ENCODE measurements at regions not wholly inside any gene's neighbourhood (a gene's known extent, or its start where the extent isn't known, plus 50 kb on each side); places are given as distances from the start of the nearest gene placed in this dataset.

DNA sequence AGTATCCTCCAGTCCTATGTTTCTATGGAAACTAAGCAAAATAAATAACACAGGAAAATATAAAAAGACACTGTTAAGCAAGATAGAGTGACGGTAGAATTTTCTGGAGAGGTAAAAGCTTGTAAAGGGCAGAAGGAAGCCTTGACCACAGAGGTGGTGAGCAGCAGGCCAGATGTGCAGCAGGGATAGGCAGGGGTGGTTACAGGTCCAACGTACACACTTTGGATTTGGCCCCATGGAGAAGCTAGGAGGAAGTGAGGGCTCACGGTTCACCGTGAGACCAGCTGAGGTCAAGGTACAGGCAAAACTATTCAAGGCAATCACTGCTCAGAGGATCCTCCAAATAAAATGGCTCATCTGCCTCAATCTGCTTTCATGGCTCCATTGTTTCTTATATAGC is 242.8 kb downstream of the B3GLCT start:
- no peak for DNase-seq

- DNase-seq, result no peak
Measured at GRCh38 chr13:31444266-31444856, 244.6 kb downstream of the B3GLCT start.

DNA sequence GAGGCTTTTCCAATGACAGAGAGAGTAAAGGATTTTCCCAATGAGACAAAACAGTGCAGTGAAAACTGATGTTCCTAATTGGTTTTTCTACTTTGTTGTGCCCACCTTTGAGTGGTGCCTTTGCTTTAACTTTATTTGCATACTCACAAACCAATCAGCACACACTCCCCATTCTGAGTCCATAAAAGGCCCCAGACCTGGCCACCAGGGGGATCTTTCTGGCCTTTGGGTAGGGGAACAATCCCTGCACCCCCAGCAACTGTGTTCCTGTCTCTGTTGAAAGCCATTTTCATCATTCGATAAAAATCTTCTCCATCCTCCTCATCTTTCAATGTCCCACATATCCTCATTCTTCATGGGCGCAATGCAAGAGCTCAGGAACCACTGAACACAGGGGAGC is 252.8 kb downstream of the B3GLCT start:
- no peak for DNase-seq

GRCh38 chr13:31455581-31455980 is 255.8 kb downstream of the B3GLCT start:
- DNase-seq, result no peak

DNA sequence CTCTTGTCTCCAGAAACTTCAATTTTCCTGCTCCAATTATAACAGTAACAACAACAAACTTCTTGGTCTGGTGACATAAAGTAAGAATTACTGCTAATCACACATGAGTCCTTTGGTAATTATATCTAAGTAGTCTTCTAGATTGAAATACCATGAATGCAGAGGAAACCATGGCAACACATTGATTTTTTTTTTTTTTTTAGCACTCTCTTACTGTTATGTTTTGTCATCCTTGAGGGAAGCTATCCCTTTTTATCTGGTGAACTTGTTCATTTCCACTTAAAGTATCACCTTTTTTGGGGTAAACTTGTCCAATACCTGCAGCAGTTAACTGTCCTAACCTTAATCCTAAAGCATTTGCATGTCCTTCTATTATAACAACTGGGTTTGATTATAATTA is 256.3 kb downstream of the B3GLCT start:
- DNase-seq, result no peak

GRCh38 chr13:31460061-31460460 is 260.3 kb downstream of the B3GLCT start:
- DNase-seq, result no peak

GRCh38 chr13:31461923-31462322 is 262.1 kb downstream of the B3GLCT start:
- DNase-seq, result no peak

GRCh38 chr13:31462766-31463165 is 263.0 kb downstream of the B3GLCT start:
- no peak for DNase-seq

DNA sequence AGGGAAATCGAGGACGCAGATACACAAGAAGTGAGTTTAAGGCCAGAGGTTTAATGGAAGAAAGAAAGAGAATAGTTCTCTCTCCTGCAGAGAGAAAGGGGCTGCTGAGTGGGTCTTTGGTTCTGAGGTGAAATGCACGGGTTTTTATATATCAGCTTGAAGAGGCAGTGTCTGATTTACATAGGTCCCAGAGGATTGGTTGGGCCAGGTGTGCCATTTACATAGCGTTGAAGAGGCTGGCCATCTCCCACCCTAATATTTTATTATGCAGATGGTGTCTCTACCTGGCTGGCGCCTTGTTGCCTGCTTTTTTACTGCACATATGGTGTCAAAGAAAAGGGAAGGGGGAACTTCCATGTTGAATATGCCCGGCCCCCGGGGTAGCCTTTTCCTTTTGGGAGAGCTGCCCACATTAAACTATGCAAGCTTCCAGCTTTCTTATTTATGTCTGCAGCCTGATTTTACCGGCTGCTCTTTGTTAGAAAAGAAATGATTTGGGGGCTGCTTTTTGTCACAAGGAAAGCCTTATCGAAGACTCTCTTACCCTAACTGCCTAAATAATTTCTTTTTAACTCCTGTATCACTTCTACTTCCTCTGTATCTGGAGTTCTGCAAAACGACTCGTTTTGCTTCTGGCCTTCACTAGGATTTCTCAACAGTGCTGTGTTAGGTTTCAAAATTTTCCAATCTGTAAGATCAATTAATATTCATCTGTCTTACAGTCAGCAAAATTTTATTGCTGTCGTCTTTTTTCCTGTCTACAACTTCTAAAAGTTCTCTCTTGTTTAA is 268.5 kb downstream of the B3GLCT start:
- DNase-seq, result no peak

DNA sequence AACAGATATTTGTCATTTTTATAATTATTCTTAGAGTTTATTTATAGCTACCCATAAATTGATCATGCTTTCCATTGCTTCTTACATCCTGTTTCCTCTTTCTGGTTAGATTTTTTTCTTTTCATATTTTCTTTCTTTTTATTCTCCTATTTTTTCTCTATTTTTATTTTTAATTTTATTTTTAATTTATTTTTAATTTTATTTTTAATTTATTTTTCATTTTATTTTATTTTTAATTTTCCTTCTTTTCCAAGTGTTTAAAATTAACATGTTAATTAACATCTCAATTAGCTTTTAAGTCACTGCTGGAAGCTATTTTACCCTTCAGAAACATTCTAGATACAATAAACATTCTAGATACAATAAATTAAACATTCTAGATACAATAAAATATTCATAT is 269.6 kb downstream of the B3GLCT start:
- no peak for DNase-seq

GRCh38 chr13:31476266-31476665 is 263.1 kb upstream of the RXFP2 start:
- no peak for DNase-seq

DNA sequence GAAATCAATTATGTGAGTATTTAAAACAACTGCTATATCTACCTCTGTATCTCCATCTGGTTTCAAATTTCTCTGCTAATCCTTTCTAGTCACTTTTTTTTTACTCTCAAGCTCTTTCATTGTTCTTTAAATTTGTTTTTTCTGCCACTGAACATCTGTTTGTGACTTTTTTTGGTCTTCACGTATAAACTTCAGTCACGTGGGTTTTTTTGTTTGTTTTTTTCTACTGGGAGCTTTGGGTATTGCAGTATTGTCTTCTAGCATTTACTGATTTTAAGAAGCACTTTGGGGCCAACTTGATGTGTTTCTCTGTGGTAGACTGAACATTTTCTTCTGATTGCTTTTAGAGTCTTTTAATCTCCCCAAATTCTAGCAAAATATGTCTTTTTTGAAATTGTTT is 262.6 kb upstream of the RXFP2 start:
- no peak for DNase-seq

- DNase-seq, result no peak
Measured at GRCh38 chr13:31477961-31478360, 261.4 kb upstream of the RXFP2 start.

GRCh38 chr13:31485183-31485582 is 254.1 kb upstream of the RXFP2 start:
- DNase-seq, result no peak

DNA sequence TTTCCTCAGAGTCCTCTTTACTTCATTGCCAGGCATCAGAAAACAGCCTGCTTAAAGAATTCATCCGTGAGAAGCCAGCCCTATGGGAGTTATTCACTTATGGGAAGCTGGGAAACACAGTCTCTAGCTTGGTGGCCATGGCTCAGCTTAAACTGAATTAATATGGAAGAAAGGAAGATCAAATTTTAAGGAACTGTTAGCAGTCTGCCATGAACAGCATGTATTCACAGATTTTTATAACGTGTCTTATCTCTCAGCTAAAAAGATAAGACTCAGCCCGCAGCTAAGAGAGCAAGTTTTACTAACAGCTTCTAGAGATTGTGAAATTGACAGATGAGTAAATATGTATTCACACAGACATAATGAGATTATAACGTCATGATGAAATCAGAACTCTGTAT is 253.7 kb upstream of the RXFP2 start:
- DNase-seq, result no peak

DNA sequence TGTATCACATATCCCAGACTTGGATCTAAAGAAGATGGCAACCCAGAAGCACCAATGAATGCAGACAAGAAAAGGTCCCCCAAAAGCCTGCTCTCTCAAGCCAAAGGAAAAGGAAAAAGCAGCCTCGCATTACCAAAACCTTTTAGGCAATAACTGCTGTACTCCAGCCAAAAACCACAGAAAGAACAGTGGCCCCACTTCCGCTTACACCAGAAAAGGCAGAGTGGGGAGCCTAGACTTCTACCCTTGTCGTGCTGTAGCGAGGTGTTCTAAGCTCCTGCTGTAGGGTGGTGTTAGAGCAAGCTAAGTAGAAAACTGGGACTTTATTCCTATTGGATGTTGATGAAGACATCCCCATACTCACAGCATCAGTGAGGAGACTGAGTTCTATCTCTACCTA is 244.0 kb upstream of the RXFP2 start:
- no peak for DNase-seq

DNA sequence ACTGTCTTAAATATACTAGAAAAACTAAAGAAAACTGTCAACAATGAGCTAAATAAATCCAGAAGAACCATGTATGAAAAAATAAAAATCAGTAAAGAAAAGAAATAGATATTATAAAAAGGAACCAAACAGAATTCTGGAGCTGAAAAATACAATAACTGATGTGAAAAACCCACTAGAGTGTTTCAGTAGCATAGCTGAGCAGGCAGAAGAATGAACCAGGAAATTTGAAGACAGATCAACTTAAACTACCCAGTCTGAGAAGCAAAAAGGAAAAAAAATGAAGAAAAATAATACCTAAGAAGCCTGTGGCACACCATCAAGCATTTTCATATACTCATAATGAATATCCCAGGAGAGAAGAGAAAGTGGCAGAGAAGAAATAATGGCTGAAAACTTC is 240.1 kb upstream of the RXFP2 start:
- no peak for DNase-seq

DNA sequence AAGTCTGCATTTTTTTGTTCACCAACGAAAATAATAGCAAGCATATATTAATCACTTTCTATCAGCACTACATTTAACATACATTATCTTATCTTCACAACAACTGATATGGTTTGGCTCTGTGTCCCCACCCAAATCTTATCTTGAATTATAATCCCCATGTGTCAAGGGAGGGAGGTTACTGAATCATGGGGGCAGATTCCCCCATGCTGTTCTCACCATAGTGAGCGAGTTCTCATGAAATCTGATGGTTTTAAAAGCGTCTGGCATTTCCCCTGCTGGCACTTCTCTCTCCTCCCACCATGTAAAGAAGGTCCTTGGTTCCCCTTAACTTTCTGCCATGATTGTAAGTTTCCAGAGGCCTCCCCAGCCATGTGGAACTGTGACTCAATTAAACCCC is 235.7 kb upstream of the RXFP2 start:
- DNase-seq, result no peak

DNA sequence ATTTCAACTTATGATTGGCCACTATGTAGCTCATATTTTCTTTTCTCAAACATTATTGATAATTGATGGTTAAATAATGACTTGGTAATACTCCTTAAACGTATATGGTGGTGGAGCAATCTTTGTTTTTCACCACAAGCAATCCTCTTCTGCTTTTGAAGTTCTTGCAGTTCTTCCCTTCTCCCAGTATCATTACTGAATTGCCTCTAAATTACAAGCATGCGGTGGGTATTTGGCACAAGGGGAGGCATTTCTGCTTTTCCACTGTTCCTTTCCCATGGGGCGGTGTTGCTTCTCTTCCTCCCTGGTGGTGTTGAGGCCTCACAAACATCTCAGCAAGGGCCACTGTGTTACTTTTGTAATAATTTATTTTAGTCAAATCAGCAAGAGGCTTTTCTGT is 234.4 kb upstream of the RXFP2 start:
- no peak for DNase-seq

DNA sequence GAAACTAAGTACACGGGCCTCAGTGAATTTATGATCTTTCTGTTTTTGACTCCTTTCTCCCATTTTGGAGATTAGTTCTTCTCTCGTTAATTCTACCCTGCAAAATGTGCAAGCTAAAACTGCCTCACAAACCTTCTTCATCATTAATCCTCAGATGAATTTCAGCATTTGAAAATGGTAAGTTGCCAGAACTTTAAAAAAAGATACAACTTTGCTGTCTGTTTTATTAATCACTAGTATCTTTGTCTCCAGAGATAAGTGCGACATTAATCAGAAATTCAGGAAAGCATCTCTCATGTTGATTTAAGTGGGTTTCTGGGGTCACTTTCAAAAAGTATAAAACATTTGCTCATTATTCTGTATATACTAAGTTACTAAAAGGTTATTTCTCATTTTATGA is 227.0 kb upstream of the RXFP2 start:
- no peak for DNase-seq

DNA sequence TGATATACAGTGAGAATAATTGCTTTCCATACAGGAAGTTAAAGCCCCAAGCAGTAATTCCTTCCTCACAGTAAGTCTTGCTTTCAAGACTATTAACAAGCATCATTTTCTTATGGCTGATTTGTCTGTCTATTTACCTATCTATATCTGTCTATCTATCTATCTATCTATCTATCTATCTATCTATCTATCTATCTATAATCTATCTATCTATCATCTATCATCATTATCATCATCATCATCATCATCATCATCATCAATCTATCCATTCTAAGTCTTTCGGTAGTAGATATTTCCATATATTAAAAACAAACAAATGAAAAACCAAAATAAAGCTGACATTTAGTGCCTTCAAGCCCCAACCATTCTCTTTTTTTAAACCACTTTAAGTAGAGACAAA is 224.4 kb upstream of the RXFP2 start:
- DNase-seq, result no peak

GRCh38 chr13:31515427-31515826 is 223.9 kb upstream of the RXFP2 start:
- no peak for DNase-seq

- no peak for DNase-seq
Measured at GRCh38 chr13:31517599-31517998, 221.7 kb upstream of the RXFP2 start.

- no peak for DNase-seq
Measured at GRCh38 chr13:31518645-31519044, 220.7 kb upstream of the RXFP2 start.

GRCh38 chr13:31521435-31521834 is 217.9 kb upstream of the RXFP2 start:
- no peak for DNase-seq

Measured in NCI-H1105 treated with DMSO at 0.1 percent for 48 hours (cell line).